ENCODE measurements at regions not wholly inside any gene's neighbourhood (a gene's known extent, or its start where the extent isn't known, plus 50 kb on each side); places are given as distances from the start of the nearest gene placed in this dataset.

DNA sequence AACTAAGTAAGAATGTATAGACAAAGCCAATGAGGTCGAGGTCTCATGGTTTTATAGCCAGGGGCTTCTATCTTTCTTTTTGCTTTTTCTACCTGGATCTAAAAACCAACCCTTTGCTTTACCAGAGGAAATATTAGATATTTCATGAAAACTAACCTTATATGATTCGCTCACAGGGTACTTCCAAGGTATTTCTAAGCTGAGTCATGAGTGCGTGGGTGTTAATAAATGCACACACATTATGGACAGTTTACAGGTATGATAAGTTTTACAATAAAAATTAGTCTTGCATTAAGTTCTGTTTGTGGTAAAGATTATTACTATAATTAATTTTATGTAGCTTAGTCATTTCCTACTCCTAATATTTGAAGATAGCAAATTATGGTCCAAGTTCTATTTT is 217.2 kb downstream of the CHRM3 start:
- no peak for DNase-seq

DNA sequence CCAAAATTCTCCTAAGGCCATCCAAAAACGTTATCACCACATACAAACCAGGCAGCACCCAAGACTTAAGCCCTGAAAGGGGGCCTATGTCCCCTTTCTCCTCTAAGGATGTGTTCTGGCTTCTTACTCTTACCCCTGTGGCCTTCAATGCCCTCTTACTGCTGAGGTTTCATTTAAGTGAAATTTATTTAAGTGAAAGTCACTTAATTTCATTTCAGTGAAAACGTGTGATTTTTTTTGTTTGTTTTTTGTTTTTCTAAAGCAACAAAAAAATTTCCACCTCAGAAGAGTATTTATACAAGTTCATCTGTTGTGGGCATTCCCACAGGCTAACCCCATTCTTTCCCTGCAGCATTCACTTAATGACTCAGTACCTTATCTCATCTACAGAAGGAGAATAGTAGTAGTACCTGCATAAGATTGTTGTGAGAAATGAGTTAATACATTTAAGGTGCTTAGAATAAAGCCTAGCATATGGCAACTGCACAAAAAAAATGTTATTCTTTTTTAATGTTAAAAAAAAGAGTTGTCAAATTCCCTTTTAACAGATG is 220.6 kb downstream of the CHRM3 start:
- no peak for DNase-seq

DNA sequence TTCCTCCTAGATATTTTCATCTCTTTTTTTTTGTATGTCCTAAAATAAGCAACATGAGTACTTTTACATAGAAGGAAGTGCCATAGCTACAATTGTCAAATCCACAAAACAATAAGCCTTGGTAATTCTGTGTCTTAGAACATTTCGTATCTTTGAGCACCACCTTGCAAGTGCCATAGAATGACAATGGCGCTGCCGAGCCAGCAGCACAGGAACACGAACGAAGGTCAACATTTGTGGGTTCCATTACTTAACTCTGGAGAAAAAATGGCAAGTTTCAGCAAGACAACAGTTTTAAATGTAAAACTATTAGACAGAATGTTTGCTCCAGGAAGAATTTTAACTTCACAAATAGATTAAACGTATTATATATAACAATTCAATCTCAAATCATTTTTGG is 222.1 kb downstream of the CHRM3 start:
- DNase-seq, result no peak

DNA sequence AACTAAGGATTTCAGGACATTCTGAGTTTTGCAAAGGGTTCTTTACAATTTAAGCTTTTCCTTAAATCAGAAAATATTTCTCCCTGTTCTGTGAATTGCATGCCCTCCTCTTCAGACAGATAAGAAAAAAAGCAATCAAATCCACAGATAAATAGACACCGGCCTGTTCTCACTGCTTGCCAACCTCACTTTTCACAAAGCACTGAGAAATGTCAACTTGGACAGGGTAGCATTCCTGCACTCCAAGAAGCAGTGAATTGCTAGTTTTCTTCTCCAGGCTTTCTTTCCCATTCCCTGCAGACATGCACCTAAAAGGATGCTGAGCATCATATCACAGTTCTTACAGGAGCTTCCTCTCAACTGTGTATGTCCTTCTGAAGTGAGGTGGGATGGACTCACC is 226.0 kb downstream of the CHRM3 start:
- no peak for DNase-seq

DNA sequence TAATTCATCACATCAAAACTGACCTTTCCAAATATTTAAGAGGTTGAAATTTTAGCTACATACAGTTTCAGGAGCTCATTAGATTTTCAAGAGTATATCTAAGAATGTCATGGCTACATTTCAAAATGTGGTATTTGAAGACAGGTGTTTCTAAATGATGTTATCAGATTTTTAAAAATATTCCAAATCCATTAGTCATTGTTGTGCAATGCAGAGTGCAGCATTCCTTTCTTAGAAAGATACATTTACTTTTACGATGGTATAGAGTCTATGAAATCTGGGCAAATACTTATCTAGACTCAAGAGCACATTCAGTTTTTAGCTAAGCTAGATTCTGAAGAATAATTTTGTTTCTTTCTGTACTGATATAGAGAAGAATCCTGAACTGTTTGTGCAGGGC is 230.3 kb downstream of the CHRM3 start:
- DNase-seq, result no peak

DNA sequence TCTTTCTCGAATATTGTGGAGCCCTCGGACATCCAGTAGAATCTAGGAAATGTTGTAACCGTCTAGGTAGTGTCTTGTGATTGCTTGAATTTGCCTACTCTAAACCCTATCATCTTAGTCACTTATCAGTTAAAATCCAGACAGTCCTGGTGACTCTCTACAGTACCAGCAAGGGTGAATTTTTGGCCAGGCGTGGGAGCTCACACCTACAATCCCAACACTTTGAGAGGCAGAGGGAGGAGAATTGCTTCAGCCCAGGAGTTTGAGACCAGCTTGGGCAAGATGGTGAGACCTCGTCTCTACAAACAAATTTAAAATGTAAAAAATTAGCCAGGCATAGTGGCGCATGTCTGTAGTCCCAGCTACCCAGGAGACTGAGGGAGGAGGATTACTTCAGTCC is 230.9 kb downstream of the CHRM3 start:
- no peak for DNase-seq

DNA sequence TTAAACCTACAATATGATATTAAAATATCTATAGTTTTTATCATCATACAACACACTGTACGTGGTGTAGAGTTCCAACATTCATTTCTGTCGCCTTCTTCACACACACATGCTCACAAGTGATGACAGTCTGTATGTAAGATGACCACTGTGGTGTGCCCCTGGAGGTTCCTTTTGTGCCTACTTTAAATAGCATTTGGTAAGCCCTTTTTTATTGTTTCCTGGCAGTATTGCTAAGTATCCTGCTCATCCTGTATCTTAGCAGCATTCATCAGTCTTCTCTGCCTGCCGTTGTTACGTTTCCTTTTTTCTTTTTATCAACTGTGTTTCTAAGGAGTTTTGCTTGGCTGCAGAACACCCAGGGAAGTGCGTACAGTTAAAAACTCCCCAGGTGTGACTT is 231.4 kb downstream of the CHRM3 start:
- no peak for DNase-seq

DNA sequence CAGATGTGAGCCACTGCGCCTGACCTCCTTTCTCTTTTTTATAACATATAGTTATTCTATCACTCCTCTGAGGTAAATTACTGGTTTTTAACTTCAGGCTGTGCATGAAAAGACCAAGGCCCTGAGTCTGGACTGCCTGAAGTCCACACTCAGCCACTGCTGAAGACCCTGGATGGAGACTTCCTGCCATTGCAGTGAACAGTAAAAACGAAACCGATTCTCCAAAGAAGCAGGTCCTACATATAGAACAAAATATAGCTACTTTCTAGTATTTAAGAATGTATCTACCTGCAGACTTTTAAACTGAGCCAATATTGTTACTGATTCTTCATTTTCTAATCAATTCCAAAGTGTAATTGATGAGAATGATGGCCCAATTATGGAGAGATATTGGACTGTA is 232.8 kb downstream of the CHRM3 start:
- no peak for DNase-seq

DNA sequence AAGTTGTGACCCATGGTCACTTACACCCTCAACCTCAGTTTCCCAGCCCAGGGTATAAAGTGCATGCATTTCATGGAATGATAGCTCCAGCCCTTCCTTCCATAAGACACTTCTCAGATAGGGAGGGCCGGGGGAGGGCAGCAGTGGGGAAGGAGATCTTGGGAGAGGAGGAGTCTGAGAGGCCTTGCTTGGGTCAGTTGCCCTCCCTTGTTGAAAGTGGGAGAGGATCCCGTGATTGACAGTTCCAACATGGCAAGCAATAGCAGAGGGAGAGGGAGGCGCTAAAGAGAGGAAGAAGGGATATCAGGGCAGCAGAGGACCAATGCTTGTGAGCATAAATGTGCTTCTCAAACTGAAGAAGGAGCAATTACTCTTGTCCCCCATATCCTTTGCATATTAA is 244.4 kb downstream of the CHRM3 start:
- no peak for DNase-seq

DNA sequence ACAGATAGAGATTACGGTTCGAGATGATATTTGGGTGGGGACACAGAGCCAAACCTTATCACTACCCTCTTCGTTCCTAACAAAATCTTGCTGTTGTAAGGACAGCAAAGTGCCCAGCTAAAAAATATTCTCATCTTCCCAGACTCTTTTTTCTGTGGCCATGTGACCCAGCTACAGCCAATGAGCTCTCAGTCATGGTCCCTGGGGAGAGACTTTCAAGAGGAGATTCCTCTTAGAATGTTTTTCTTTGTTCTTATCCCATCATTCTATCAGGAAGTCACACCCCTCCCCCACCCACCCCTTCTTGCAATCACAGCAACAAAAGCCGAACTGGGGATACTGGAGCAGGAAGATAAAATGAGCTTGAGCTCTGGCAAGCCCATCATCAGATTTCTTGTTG is 247.1 kb downstream of the CHRM3 start:
- no peak for DNase-seq

DNA sequence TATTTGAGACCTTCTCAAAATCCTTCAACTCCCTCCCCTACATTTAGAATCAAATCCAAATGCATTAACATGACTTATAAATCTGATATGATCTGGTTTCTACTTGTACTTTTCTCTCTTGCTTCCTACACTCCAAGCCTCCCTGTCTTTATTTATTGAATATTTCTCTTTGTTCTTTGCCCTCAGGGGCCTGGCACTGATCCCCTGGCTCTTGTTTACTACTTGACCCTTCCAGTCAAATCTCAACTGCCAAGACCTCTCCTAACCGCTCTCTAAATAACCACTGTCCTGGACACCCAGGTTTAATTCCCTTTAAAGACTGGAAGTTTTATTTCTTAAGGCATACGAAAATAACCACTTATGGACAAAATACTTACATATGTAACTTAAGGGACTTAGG is 248.9 kb downstream of the CHRM3 start:
- DNase-seq, result no peak

DNA sequence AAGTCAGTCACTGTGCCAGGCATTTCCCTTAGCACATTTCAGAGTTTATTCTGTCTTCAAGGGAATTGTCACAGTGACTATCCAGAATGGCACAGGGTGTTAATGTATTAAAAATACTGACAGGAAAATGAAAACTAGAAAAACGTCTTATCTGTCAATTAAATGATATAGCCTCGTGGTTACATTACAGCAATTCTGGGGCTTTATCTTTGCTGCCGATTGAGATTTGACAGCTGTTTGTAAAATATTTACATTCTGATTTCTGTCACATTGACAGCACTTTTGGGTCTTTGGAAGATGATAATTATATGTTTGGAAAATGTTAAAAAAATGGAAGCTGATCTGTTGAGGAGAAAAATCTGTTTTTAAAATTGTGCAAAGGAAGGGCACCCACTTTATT is 250.0 kb downstream of the CHRM3 start:
- no peak for DNase-seq

DNA sequence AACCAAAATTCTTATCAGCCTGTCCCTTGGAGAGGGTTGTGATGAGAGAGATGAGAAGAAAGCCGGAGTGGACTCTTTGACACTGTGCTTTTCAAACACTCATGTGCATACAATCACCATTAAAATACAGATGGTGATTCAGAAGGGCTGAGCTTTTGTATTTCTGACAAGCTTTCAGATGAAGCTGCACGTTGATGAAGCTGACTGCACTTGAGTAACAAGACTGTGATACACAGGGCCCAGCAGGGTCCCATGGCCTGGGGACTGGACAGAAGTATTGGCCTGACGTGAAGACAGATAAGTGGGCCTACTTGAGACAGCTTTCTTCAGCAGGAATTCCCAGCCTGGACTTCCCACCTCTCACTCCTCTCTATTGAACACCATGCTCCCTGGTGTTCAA is 258.2 kb downstream of the CHRM3 start:
- no peak for DNase-seq

DNA sequence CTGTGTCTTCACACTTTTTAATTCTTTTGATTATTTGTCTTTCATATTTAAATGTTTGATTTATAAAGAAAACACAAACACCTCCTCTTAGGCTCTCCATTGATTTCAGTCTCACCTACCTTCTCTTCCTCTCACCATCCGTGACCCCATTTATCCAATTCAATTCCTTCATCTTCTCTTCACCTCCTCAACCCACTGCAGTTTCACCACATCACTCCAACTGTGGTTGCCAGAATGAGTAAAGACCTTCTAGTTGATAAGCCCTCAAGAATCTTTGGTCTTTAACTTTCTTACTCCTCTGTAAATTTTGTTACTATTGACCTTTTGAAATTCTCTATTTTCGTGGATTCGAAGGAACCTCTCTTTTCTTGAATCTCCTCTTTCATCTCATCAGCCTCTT is 260.7 kb downstream of the CHRM3 start:
- no peak for DNase-seq

DNA sequence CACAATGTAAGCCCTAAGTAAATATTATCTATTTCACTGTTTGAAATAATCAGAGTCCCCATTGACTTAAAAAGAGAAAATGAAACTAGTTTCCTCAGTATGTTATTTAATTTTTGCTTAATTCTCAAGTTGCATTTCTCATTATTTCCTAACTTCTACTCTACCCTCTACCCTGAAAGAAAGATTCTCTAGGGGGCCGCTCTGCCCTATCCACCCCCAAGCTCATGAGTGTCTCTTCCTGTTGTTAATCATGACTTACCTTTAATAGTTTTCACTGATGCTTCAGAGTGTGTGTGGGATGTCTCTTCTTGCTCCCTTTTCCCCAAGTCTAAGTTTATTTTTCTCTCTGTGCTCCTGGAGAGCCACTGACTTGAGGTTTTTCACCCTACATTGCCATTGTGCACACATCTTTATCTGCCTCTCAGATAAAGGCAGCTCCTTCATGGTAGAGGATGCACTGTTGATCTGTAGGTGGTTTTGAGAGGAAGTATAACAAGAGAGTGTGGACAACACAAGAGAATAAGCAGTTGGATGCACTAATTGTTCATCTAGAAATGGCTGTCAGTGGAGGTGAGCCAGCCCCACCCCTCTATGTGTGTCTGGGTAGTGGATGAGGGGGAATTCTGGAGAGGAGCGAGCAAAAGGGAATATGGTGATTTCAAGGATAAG is 261.7 kb downstream of the CHRM3 start:
- DNase-seq, result no peak

DNA sequence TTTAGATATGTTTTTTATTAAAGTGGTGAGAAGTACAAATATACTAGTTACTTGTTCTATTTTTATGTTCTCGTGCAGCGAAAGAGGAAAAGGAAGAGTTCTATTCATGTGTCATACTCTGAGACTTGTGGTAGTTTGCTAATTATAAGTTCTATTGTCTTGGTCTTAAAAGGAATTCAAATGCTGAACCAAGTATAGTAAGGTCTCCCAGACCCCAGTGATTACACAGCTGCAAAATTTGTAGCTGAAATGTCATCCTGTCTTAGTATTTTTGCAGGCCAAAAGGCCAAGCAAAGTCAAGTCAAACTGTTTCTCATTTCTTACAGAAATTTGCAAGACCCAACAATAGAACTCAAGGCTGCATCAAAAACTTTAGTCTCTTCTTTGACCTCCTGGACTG is 268.7 kb downstream of the CHRM3 start:
- DNase-seq, result no peak

DNA sequence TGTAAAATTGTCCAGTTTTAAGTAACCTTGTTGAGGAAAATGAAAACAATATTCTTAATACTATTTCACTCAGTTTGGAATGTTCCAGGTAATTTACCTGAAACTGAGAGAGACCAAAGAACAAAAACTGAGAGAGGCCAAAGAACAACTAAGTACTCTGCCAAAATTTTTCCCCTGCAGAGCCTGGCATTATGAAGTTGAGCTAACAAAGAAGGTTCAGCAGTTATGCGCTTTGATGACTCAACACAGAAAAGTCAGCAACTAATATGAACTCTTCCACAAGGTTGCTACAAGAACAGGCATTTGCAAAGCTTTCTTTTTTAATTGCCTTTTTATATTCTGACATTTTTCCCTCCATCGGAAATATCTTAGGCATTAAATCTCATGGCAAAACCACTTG is 270.9 kb downstream of the CHRM3 start:
- DNase-seq, result no peak

DNA sequence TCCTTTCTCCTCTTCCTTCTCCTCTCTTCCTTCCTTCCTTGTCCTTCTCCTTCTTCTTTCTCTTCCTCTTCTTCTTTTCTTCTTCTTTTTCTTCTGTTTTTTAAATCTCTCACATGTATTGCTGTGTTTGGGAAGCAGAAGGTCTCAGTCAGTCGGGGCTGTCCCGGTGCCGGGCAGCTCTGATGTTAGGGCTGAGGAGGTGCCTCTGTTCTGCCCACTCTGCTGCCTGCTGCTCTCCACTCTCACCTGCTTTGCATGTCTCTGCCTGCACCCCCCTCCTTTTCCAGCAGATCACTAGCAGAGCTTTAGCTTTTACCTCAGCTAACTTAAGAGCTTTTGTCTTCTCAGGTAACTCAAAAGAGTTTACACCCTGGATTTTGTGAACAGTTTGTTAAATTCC is 276.6 kb downstream of the CHRM3 start:
- no peak for DNase-seq

DNA sequence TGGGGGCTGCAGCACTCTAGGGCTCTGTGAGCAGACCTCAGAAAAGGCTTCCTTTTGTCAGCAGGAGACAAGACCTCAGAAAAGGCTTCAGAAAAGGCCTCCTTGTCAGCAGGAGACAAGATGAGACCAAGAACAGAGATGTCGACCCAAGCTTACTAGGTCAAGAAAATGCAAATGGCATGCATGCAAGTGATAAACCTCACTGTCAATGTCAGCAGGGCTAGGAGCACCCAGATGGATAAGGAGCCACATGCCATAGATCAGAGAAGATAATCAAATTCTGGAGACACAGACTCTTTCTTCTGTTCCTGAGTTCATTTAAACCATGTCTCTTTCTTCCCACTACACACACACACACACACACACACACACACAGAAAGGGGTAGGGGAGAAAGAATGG is 285.9 kb downstream of the CHRM3 start:
- no peak for DNase-seq

DNA sequence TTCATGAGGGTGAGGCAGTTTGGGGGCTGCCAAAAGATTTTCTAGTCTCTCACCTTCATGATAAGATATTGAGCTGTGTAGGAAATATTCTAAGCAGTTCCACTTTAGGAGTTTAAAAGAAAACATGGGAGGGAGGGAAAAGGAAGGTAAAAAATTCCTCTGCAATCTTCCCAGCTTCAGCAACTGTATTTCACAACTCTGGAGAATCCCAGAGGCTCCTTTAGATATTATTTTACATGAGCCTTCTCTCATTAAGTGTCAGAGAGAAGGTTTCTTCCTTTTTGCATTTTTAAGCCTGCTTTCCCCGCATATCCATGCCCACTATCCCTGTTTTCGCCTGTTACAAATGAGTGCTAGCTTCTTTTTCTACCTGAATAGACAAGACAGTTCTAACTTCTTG is 289.4 kb downstream of the CHRM3 start:
- no peak for DNase-seq

DNA sequence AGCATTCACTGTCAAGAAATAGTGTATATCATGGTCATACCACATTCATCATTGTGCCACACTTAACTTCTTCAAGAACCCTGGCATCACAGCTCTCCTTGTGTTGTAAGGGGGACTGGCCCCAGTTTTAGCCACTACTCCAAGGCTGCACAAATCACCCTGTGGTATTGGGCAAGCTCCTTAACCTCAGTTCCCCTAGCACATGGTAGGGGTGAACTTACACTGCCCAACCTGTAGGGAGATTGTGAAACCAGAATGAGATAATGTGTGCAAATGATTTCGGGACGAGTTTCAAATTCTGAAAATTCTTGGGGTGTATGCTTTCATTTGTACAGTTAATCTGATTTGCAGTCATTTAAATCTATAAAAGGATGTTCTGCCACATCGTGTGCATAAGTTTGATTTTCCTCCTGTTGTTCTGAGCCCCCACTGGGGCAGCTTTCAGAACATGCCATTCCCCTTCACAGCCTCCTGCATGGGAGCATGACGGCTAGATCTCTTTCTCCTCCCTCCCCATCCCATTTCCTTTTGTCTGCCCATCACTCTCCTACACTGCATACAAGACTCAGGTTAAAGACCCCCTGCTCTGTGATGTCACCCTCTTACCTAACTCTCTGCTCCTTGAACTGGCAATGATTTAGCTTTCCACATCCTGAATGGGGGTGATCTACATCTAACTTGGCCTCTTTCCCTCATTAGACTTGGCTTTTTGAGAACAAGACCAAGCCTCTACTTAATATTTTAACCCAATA is 290.3 kb downstream of the CHRM3 start:
- no peak for DNase-seq

DNA sequence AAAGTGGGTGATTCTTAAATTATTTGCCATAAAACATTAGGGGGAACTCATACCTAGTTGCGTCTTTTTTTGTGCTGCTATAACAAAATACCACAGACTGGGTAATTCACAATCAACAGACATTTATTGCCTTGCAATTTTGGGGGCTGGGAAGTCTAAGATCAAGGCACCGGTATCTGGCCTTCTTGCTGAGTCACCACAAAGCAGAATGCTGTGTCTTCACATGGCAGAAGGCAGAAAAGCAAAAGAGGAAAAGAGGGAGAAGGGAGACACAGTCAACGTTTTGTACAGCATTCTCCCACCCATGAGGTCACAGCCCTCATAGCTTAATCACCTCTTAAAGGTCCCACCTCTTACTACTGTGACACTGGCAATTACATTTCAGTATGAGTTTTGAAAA is 291.0 kb downstream of the CHRM3 start:
- no peak for DNase-seq

DNA sequence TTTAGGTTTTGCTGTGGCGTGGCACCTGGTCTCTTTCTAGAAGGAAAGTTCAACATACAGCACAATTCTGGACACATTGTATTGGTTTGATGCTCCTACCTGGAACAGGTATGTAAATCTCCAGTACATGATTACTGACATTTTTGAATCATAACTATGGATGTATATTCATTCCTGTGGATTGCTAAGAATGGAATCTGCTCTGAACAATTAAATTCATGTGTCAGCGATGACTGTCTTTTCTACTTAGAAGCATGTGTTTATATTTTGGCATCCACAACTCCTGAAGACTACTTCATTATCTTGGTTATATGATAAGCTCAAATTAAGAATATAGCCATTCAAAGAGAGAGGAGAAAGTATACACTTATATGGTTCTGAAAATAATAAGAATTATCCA is 291.8 kb downstream of the CHRM3 start:
- DNase-seq, result no peak

DNA sequence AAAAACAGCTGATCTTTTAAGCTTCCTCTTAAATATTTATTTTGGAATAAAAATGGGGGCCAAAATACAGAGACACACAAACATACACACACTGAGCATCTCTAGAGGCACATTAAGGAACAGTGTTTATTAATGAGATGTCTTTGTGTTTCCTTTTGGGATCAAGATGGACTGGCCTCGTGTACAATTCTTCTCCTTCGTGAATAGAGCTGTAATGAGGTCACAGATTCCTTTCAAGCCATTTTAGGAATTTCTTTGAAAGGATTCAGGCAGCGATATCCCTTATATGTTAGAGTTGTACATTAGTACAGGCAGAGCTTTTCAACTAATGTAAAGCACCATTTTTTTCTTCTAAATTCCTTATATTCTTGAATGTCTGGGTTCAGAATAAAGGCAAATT is 295.7 kb downstream of the CHRM3 start:
- DNase-seq, result no peak
